T-helper 2 cell treated with Interferon-gamma antibody and Interleukin-4, amounts not matched to agents 5 μg/mL and 100 μg/mL, for 36 hours (primary cell): ENCODE measurements at regions not wholly inside any gene's neighbourhood (a gene's known extent, or its start where the extent isn't known, plus 50 kb on each side); places are given as distances from the start of the nearest gene placed in this dataset.

ENCODE experiments used
- DNase-seq: peaks from one replicate; pipeline ENCODE4 v3.0.0; 2021; ENCODE audit warnings: low spot score
- H3K27ac Mint-ChIP-seq: one replicate; pipeline ENCODE4 v1.8.0; 2021; ENCODE audit warnings: mild to moderate bottlenecking, mixed read lengths
- H3K27me3 Mint-ChIP-seq: one replicate; pipeline ENCODE4 v1.8.0; 2021; ENCODE audit warnings: low read depth, mixed read lengths
- H3K36me3 Mint-ChIP-seq: one replicate; pipeline ENCODE4 v1.8.0; 2021; ENCODE audit warnings: low read depth, mixed read lengths
- H3K4me1 Mint-ChIP-seq: one replicate; pipeline ENCODE4 v1.8.0; 2021; ENCODE audit warnings: low read depth, mixed read lengths
- H3K4me3 Mint-ChIP-seq: one replicate; pipeline ENCODE4 v1.8.0; 2022; ENCODE audit warnings: mild to moderate bottlenecking, moderate library complexity, mixed read lengths
- H3K9me3 Mint-ChIP-seq: one replicate; pipeline ENCODE4 v1.8.0; 2021; ENCODE audit warnings: mixed read lengths

- Mint-ChIP-seq H3K4me1 (no peaks in the 10 kb centered on the region), H3K27ac (no peak overlapping the region), H3K27me3 (peaks cover 3% of the 10 kb centered on the region), H3K9me3 (no peaks in the 10 kb centered on the region), H3K36me3 (no peaks in the 10 kb centered on the region), H3K4me3 (no peak overlapping the region)
- DNase-seq: no peak
Observed at GRCh38 chr20:48281501-48281900, 496.2 kb upstream of the SULF2 start.

- Mint-ChIP-seq H3K27me3 (peaks cover 3% of the 10 kb centered on the region), H3K36me3 (no peaks in the 10 kb centered on the region), H3K4me1 (no peaks in the 10 kb centered on the region), H3K9me3 (no peaks in the 10 kb centered on the region), H3K27ac (no peak overlapping the region), H3K4me3 (no peak overlapping the region)
- DNase-seq: no peak
Observed at GRCh38 chr20:48278961-48279481, 493.7 kb upstream of the SULF2 start.

GRCh38 chr20:48277266-48277665 lies 492.0 kb upstream of the SULF2 start:
- H3K9me3 Mint-ChIP-seq: no peaks in the 10 kb centered on the region
- DNase-seq: no peak
- no peaks in the 10 kb centered on the region for H3K36me3 Mint-ChIP-seq
- H3K27me3 Mint-ChIP-seq: peaks cover 3% of the 10 kb centered on the region
- H3K4me3 Mint-ChIP-seq: no peak overlapping the region
- H3K27ac Mint-ChIP-seq: no peak overlapping the region
- H3K4me1 Mint-ChIP-seq: no peaks in the 10 kb centered on the region

GRCh38 chr20:48276021-48276342 lies 490.7 kb upstream of the SULF2 start:
- Mint-ChIP-seq H3K4me1 (no peaks in the 10 kb centered on the region), H3K9me3 (no peaks in the 10 kb centered on the region)

GRCh38 chr20:48275286-48276020 lies 490.2 kb upstream of the SULF2 start:
- Mint-ChIP-seq H3K27me3 (peaks cover 3% of the 10 kb centered on the region), H3K36me3 (no peaks in the 10 kb centered on the region), H3K4me1 (no peaks in the 10 kb centered on the region), H3K9me3 (no peaks in the 10 kb centered on the region), H3K27ac (no peak overlapping the region), H3K4me3 (no peak overlapping the region)
- no peak for DNase-seq

More at GRCh38 chr20:48276021-48276342, 490.7 kb upstream of the SULF2 start:
- Mint-ChIP-seq H3K27ac (no peak overlapping the region), H3K27me3 (peaks cover 3% of the 10 kb centered on the region), H3K4me3 (no peak overlapping the region), H3K36me3 (no peaks in the 10 kb centered on the region)
- DNase-seq: no peak

GRCh38 chr20:48273843-48274242 lies 488.6 kb upstream of the SULF2 start:
- no peak overlapping the region for H3K27ac Mint-ChIP-seq
- H3K4me3 Mint-ChIP-seq: no peak overlapping the region
- no peaks in the 10 kb centered on the region for H3K4me1 Mint-ChIP-seq
- no peaks in the 10 kb centered on the region for H3K9me3 Mint-ChIP-seq
- H3K27me3 Mint-ChIP-seq: peaks cover 3% of the 10 kb centered on the region
- DNase-seq: no peak
- H3K36me3 Mint-ChIP-seq: no peaks in the 10 kb centered on the region

GRCh38 chr20:48270885-48271284 lies 485.6 kb upstream of the SULF2 start:
- Mint-ChIP-seq H3K27me3 (no peaks in the 10 kb centered on the region), H3K4me3 (no peak overlapping the region), H3K27ac (no peak overlapping the region)

GRCh38 chr20:48267860-48268633 lies 482.8 kb upstream of the SULF2 start:
- Mint-ChIP-seq H3K4me3 (no peak overlapping the region), H3K36me3 (no peaks in the 10 kb centered on the region), H3K27me3 (no peaks in the 10 kb centered on the region), H3K27ac (no peak overlapping the region), H3K4me1 (no peaks in the 10 kb centered on the region), H3K9me3 (no peaks in the 10 kb centered on the region)
- DNase-seq: no peak

More at GRCh38 chr20:48270885-48271284, 485.6 kb upstream of the SULF2 start:
- H3K9me3 Mint-ChIP-seq: no peaks in the 10 kb centered on the region
- H3K36me3 Mint-ChIP-seq: no peaks in the 10 kb centered on the region
- no peaks in the 10 kb centered on the region for H3K4me1 Mint-ChIP-seq
- DNase-seq: no peak

GRCh38 chr20:48266571-48266970 lies 481.3 kb upstream of the SULF2 start:
- Mint-ChIP-seq H3K9me3 (no peaks in the 10 kb centered on the region), H3K36me3 (no peaks in the 10 kb centered on the region), H3K4me1 (no peaks in the 10 kb centered on the region), H3K27ac (no peak overlapping the region), H3K4me3 (no peak overlapping the region), H3K27me3 (no peaks in the 10 kb centered on the region)
- no peak for DNase-seq

- Mint-ChIP-seq H3K36me3 (no peaks in the 10 kb centered on the region), H3K27ac (no peak overlapping the region), H3K4me3 (no peak overlapping the region), H3K9me3 (no peaks in the 10 kb centered on the region), H3K4me1 (no peaks in the 10 kb centered on the region), H3K27me3 (no peaks in the 10 kb centered on the region)
- no peak for DNase-seq
Observed at GRCh38 chr20:48265791-48266190, 480.5 kb upstream of the SULF2 start.

GRCh38 chr20:48262955-48263354 lies 477.7 kb upstream of the SULF2 start:
- Mint-ChIP-seq H3K27ac (no peak overlapping the region), H3K9me3 (no peaks in the 10 kb centered on the region), H3K36me3 (no peaks in the 10 kb centered on the region), H3K27me3 (no peaks in the 10 kb centered on the region), H3K4me3 (no peak overlapping the region), H3K4me1 (no peaks in the 10 kb centered on the region)
- no peak for DNase-seq

GRCh38 chr20:48262466-48262865 lies 477.2 kb upstream of the SULF2 start:
- no peaks in the 10 kb centered on the region for H3K9me3 Mint-ChIP-seq
- no peak for DNase-seq
- H3K4me3 Mint-ChIP-seq: no peak overlapping the region
- H3K27me3 Mint-ChIP-seq: no peaks in the 10 kb centered on the region
- H3K36me3 Mint-ChIP-seq: no peaks in the 10 kb centered on the region
- no peaks in the 10 kb centered on the region for H3K4me1 Mint-ChIP-seq
- no peak overlapping the region for H3K27ac Mint-ChIP-seq

- DNase-seq: no peak
- Mint-ChIP-seq H3K27me3 (no peaks in the 10 kb centered on the region), H3K9me3 (no peaks in the 10 kb centered on the region), H3K36me3 (no peaks in the 10 kb centered on the region), H3K4me3 (no peak overlapping the region), H3K4me1 (no peaks in the 10 kb centered on the region), H3K27ac (no peak overlapping the region)
Observed at GRCh38 chr20:48261398-48261910, 476.2 kb upstream of the SULF2 start.

GRCh38 chr20:48260129-48260756 lies 475.0 kb upstream of the SULF2 start:
- DNase-seq: no peak
- H3K36me3 Mint-ChIP-seq: no peaks in the 10 kb centered on the region
- H3K4me1 Mint-ChIP-seq: no peaks in the 10 kb centered on the region
- no peak overlapping the region for H3K4me3 Mint-ChIP-seq
- H3K9me3 Mint-ChIP-seq: no peaks in the 10 kb centered on the region
- H3K27ac Mint-ChIP-seq: no peak overlapping the region
- H3K27me3 Mint-ChIP-seq: peaks cover 4% of the 10 kb centered on the region
